Esophagus muscularis mucosa (tissue), 3 donors: ENCODE measurements at regions not wholly inside any gene's neighbourhood (a gene's known extent, or its start where the extent isn't known, plus 50 kb on each side); places are given as distances from the start of the nearest gene placed in this dataset.

Experiments
- POLR2A ChIP-seq: fragments of 450-650 bp; IDR thresholded peaks from one replicate; pipeline ENCODE4 v1.6.1; 2017; ENCODE audit warnings: antibody characterized with exemption, moderate library complexity, mild to moderate bottlenecking, low read depth
- TF ChIP-seq, protein P1 (sequence below), 3 experiments: fragments of 200-600 bp in 2 of 3; fragments of 450-650 bp in 1 of 3; sonication (generic) in 2 of 3; IDR thresholded peaks; one replicate each; pipeline ENCODE4 v1.5.1; 2017 to 2019; ENCODE audit warnings: antibody characterized with exemption in 3 of 3, mild to moderate bottlenecking in 2 of 3, moderate library complexity in 1 of 3

DNA sequence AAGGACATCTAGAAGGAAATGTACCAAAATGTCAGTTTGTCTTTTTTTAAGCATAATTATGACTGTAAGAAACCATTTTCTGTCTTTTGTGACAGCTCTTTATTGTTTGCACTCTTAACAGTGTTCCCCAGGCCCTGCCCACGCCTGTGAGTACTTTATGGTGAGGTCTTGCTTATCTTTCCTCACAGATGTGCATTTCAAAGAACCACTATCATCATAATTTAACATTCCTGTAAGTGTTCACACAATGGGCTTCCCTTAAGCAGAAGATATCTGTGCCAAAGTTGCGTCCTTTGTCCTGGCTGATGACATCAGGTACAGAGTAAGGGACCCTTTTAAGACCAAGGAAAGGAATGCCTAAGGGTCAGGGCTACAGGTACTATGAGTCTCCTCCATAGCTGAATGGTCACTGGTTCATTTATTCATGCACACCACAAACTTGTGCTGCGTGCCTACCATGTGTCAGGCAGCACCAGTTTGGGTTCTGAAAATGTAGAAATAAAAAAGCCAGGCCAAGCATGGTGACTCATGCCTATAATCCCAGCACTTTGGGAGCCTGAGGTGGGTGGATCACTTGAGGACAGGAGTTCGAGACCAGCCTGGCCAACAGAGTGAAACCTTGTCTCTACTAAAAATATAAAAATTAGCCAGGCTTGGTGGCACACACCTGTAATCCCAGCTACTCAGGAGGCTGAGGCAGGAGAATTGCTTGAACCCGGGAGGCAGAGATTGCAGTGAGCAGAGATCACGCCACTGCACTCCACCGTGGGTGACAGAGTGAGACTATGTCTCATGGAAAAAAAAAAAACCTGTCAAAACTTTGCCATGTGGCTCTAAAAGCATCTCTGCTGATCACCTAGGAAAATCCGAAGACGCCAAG is 55.4 kb upstream of the NLK start:
- TF ChIP-seq, protein P1, sequence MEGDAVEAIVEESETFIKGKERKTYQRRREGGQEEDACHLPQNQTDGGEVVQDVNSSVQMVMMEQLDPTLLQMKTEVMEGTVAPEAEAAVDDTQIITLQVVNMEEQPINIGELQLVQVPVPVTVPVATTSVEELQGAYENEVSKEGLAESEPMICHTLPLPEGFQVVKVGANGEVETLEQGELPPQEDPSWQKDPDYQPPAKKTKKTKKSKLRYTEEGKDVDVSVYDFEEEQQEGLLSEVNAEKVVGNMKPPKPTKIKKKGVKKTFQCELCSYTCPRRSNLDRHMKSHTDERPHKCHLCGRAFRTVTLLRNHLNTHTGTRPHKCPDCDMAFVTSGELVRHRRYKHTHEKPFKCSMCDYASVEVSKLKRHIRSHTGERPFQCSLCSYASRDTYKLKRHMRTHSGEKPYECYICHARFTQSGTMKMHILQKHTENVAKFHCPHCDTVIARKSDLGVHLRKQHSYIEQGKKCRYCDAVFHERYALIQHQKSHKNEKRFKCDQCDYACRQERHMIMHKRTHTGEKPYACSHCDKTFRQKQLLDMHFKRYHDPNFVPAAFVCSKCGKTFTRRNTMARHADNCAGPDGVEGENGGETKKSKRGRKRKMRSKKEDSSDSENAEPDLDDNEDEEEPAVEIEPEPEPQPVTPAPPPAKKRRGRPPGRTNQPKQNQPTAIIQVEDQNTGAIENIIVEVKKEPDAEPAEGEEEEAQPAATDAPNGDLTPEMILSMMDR (IDR thresholded peaks at IDR 0.05), result no peak
- TF ChIP-seq POLR2A, result no peak
